ENCODE measurements at regions not wholly inside any gene's neighbourhood (a gene's known extent, or its start where the extent isn't known, plus 50 kb on each side); places are given as distances from the start of the nearest gene placed in this dataset.

- BruUV-seq (replicated peaks) = no TSS peak
- intact Hi-C loops (cut with micrococcal nuclease) = no loop called here
- POLR2A ChIA-PET = no interaction called here
- no peak overlapping the region for H2AFZ ChIP-seq (ENCODE audit: low read depth, low read length)
- H3K4me3 ChIP-seq = no peak overlapping the region
- no peak for ATAC-seq
- in situ Hi-C loops (cut with MboI) = no loop called here
- H3K4me2 ChIP-seq (ENCODE audit: insufficient read depth, low read length) = no peak overlapping the region
- no peaks in the 10 kb centered on the region for H3K9me1 ChIP-seq (ENCODE audit: control insufficient read depth, insufficient read depth, low read length)
- DNase-seq (ENCODE audit: extremely low read depth in 1 of 4, low spot score in 3 of 4) = no peak
- no peak overlapping the region for H3K9ac ChIP-seq (ENCODE audit: insufficient read depth in 1 of 2, low read depth in 2 of 2, low read length in 2 of 2)
- no peaks in the 10 kb centered on the region for H3K36me3 ChIP-seq (ENCODE audit: control insufficient read depth, insufficient read depth, low read length)
- no peaks in the 10 kb centered on the region for H3K27me3 ChIP-seq (ENCODE audit: control insufficient read depth in 2 of 2, insufficient read depth in 2 of 2, low read length in 2 of 2)
- no peak for FAIRE-seq
- H3K79me2 ChIP-seq (ENCODE audit: control insufficient read depth, insufficient read depth, low read length) = no peaks in the 10 kb centered on the region
- no peaks in the 10 kb centered on the region for H3K9me3 ChIP-seq (replicated peaks; ENCODE audit: control insufficient read depth, insufficient read depth, low read depth, low read length)
- H3K27ac ChIP-seq (ENCODE audit: extremely low read depth, low read depth, low read length) = no peak overlapping the region
- no peaks in the 10 kb centered on the region for H4K20me1 ChIP-seq (replicated peaks; ENCODE audit: control insufficient read depth, insufficient read depth, low read length)
- H3K4me1 ChIP-seq (replicated peaks in 1 of 2; ENCODE audit: control insufficient read depth in 2 of 2, insufficient read depth in 2 of 2, low read length in 2 of 2) = no peaks in the 10 kb centered on the region
- CTCF ChIA-PET (ENCODE audit: low intra/inter-chr PET ratio) = no interaction called here
- TF ChIP-seq MTA1 (IDR thresholded peaks at IDR 0.05; ENCODE audit: borderline replicate concordance) (no peak), ATF6 (CRISPR knock-in tag; IDR thresholded peaks at IDR 0.05) (no peak), WHSC1 (IDR thresholded peaks at IDR 0.05; ENCODE audit: low read length) (no peak), FOXK2 (conservative IDR thresholded peaks at IDR 0.05 in 1 of 2, IDR thresholded peaks at IDR 0.05 in 1 of 2; ENCODE audit: low read depth in 2 of 2) (no peak), ZFPM2 (CRISPR knock-in tag; IDR thresholded peaks at IDR 0.05) (no peak), SNAPC5 (CRISPR knock-in tag; IDR thresholded peaks at IDR 0.05) (no peak), GTF2A2 (tag; IDR thresholded peaks at IDR 0.05) (no peak), NRF1 (conservative IDR thresholded peaks at IDR 0.05 in 1 of 2, IDR thresholded peaks at IDR 0.05 in 1 of 2) (no peak), ZNF77 (CRISPR knock-in tag; IDR thresholded peaks at IDR 0.05) (no peak), TFE3 (CRISPR knock-in tag; IDR thresholded peaks at IDR 0.05) (no peak), KHSRP (IDR thresholded peaks at IDR 0.05) (no peak), LEF1 (IDR thresholded peaks at IDR 0.05) (no peak), PRDM10 (IDR thresholded peaks at IDR 0.05; ENCODE audit: partially characterized antibody) (no peak), ZFP1 (CRISPR knock-in tag; IDR thresholded peaks at IDR 0.05) (no peak), UBTF (IDR thresholded peaks at IDR 0.05; ENCODE audit: borderline replicate concordance in 1 of 2, low read depth in 2 of 2, low read length in 2 of 2) (no peak), HDAC2 (IDR thresholded peaks at IDR 0.05) (no peak)
Measured at GRCh38 chr3:118408431-118408830, 626.2 kb downstream of the IGSF11 start.

All from K562 (cell line).